IMR-90 (cell line): ENCODE measurements at regions not wholly inside any gene's neighbourhood (a gene's known extent, or its start where the extent isn't known, plus 50 kb on each side); places are given as distances from the start of the nearest gene placed in this dataset.

Experiments
- BHLHE40 ChIP-seq: fragments of 150-350 bp; IDR thresholded peaks from 2 replicates; pipeline ENCODE4 v1.6.1; 2016; ENCODE audit warnings: mild to moderate bottlenecking, low read depth, low read length
- CEBPB ChIP-seq: IDR thresholded peaks from 2 replicates; pipeline ENCODE4 v1.6.1; 2012; ENCODE audit warnings: low read depth, low read length, improper control_type of control experiment
- CTCF ChIP-seq: conservative IDR thresholded peaks from 2 replicates; pipeline ENCODE4 v1.5.1; 2012; ENCODE audit warnings: mild to moderate bottlenecking, low read depth, low read length, improper control_type of control experiment
- MAFK ChIP-seq: IDR thresholded peaks from 2 replicates; pipeline ENCODE4 v1.6.1; 2012; ENCODE audit warnings: low read depth, low read length, improper control_type of control experiment
- RFX5 ChIP-seq: IDR thresholded peaks from 2 replicates; pipeline ENCODE4 v1.8.0; 2012; ENCODE audit warnings: low read depth, mild to moderate bottlenecking, low read length, moderate library complexity
- USF2 ChIP-seq: fragments of 150-350 bp; IDR thresholded peaks from 2 replicates; pipeline ENCODE4 v1.6.1; 2017; ENCODE audit warnings: mild to moderate bottlenecking, antibody characterized with exemption, low read length, low read depth

- no peak for TF ChIP-seq BHLHE40
- TF ChIP-seq CTCF = no peak
- TF ChIP-seq MAFK = no peak
- no peak for TF ChIP-seq RFX5
- TF ChIP-seq USF2 = no peak
- TF ChIP-seq CEBPB = no peak
Observed at GRCh38 chr10:69718951-69719350, 82.8 kb upstream of the COL13A1 start.
